Pons (tissue), 1 donor: ENCODE measurements at regions not wholly inside any gene's neighbourhood (a gene's known extent, or its start where the extent isn't known, plus 50 kb on each side); places are given as distances from the start of the nearest gene placed in this dataset.

Experiments used
- DNase-seq: peaks from one replicate; pipeline ENCODE4 v3.0.0-alpha.2; 2016; ENCODE audit warnings: low spot score

DNA sequence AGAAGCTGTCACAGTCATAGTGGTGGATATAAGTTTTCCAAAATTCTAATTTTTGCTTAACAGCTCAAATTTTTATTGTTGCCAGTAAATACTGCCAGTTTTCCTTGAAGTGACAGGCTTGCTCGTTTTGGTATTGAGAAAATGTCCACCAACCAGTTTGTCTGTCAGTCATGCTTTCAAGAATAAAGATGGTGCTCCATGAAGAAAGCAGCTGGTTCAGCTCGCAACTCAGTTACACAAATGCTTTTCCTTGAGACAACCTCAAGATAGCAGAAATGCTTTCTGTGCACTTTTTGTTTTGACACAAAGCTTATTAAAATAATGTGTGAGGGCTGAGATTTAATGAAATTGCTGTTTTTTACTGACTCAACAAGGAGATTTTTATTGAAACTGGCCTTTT is 135.7 kb downstream of the LRRC70 start:
- DNase-seq, result no peak

DNA sequence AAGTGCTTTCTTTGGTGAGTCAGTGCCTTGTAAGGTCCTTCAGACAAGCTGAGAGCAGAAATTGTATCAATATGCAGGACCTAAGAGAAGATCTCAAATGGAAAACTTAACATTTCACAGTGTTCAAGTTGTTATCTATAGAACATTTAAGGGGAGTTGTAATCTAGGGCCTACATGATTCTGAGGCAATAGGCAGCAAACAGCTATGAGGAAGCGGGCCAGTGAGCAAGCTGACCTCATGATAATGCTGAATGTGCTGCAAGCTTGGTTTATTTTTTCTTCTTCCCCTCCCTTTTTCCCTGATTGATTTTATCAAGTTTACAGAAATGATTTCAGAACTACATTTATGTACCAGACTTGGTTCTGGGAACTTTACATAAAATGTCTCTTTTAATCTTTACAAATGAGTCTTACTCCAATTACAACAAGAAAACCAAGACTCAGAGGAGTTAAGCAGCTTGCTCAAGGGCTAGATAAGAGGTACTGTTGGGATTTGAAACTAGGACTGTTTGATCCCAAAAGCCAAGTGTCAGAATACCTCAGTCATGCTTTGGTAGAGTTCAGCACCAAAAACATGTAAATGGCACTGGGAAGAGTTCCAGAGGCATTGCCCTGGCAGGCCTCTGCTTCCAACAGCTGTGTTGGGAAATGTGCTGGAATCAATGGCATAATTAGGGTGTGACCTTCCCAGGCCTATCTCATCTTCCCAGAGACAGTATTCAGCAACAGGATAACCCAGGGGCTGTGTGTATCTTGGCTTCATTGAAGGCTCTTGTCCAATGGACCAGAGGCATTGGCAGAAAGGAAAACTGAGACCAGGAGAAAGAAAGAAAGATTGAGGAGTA is 130.1 kb downstream of the LRRC70 start:
- no peak for DNase-seq

DNA sequence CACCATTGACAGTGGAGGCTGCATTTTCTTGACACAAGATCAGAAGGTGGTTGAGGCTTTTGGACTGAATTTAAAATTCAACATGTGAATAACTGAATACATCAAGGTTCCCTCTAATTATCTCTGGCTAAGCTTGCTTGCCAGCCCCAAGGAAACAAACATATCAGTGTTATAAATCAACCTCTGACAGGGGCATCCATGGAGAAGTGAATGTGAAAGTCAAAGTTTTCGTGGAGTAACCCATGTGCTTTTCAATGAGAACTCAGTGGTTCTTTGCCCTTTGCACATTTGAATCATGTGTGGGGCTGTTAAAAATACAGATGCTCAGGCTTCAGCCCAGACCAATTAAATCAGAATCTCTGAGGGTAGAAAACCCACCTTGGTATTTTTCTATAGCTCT is 128.9 kb downstream of the LRRC70 start:
- no peak for DNase-seq

DNA sequence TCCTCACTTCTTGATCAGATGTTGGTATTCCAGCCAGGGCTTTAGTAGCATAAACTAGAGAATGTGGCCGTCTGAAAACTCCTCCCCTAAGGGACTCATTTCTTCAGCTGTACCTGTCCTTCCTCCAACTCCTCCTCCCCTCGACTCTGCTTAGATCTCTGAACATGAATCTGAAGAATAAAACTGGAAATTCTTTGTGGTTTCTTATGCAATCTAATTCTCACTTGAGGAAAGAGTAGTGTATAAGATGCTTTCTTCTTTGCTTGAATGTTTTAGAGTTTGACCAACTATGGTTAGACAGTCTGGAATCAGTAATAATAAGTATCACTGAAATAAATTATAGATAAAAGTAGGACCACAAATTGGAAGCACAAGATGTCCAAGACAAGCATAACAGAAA is 128.5 kb downstream of the LRRC70 start:
- no peak for DNase-seq

DNA sequence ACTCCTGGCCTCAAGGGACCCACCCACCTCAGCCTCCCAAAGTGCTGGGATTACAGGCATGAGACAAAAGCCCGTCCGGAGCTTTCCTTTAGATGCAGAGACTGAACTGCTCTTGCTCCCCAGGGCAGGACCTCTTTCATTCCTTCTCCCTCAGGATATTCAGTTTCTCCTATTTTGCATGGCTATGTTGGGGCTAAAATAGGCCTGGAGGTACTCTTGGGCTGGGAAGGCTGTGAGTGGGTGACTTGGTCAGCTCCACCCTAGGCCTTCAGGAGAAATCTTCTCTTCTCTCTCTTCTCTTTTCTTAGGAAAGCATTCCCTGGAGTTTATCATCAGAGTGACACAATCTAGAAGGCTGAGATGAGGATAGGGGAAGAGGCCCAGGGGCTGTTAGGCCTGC is 126.4 kb downstream of the LRRC70 start:
- no peak for DNase-seq

DNA sequence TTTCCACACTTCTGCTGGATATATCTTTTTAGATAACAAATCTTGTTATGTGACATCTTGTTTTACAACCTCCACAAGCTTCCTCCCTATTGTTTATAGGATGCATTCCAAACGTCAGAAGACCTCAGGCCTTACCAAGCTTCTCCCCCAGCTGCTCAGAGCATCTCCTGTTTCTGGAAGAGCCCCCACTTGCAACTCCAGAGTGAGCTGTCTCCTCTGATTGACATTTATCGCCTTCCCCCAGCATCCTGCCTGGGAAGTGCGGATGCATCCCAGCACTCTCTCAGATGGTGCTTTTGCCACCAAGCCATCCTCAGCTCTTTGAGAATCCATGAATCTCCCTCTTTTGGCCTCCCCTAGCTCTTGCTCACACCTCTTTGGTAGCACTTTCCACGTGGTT is 123.5 kb downstream of the LRRC70 start:
- DNase-seq, result no peak

DNA sequence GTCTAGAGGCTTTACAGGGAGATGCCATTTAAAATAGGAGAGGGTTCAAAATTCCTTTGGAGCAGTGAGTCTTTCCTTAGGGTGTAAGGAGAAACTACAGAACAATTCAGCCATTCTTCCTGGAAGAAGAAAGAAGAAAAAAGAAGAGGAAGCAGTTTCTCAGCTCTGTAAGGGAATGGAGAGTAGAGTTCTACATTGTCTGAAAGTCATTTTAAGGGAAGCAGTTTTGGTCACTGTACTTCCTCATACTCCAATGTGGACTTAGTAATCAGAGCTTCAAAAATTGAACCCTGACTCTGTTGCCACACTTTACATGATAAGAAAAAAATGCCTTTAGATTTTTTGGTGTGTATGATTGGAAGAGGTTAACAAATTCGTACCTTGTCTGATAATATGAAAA is 122.4 kb downstream of the LRRC70 start:
- peak; percentile 26 for DNase-seq

DNA sequence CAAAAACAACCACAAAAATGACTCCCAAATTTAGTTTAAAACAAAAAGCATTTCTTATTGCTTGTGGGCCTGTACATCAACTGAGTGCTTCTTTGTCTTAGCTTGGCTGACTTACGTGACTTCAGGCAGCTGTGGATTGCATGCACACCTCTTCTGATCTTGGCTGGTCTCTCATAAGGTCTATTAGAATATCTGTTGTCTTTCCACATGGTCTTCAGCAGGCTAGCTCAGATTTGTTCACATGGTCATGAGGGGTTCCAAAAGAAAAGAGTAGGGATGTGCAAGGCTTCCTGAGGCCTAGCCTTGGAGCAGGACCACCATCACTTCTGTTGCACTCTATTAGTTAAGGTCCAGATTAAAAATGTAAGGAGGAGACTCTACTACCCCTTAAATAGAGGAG is 120.1 kb downstream of the LRRC70 start:
- no peak for DNase-seq

DNA sequence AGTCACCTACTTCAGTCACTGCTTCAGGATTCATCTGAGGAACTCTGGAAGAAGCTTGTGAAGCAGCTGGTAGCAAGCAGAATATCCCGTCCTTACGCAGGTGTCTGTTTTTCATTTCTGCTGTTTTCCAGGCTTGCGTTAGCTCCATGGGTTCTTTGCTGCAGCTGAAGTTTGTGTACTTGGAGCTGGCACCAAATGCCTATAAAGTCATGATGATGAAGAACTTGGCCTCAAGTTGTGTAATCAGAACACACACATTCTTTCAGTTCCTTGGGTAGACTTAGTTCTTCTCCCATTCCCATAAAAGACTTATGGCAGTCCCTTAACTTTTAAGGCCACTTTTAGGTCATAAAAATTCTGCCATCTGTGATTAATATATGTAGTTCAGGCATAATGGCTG is 116.7 kb downstream of the LRRC70 start:
- DNase-seq, result no peak

DNA sequence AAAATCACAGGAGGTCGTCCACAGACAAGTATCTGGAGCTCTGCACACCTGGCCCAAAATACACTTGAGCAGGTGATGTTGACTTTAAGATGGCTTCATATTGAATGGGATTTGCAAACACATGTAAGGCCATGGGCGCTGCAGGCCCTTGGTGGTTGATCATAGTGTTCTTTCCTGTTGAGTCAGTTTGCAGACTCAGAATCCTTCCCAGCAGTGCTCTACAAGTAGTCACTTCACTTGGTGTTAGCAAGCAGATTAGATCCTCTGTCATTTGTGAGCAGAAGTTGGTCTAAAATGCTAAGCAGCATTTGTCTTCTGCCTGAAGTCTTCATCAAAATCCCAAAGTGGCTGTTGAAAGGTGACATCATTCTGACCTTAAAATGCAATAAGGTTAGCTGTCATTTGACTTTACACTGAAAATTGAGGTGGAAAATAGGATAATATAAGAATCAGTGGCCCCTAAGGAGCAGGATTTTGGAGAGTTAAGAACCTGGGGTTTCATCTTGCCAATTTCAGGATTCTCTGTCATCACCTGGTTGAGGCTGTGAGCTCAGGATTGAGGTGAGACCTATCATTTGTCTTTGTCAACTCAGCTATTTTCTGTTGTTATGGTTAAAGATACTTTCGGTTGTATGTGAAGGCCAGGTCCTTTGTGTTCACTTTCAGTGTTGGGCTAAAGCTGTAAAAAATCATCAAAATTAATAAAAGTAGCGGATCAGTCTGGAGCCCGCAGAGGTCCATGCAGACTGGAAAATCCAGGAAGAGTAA is 114.5 kb downstream of the LRRC70 start:
- DNase-seq, result no peak

DNA sequence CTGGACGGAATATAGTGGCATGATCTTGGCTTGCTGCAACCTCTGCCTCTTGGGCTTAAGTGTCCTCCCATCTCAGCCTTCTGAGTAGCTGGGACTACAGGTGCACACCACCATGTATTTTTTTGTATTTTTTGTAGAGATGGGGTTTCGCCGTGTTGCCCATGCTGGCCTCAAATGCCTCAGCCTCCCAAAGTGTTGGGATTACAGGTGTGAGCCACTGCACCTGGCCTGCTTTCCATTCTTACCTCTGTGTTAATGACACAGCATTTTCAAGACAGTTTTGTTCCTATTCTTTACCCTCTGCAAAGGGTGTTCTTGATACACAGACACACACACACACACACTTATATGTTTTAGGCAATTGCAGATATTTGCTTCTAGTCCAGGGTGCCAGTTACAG is 113.3 kb downstream of the LRRC70 start:
- no peak for DNase-seq

DNA sequence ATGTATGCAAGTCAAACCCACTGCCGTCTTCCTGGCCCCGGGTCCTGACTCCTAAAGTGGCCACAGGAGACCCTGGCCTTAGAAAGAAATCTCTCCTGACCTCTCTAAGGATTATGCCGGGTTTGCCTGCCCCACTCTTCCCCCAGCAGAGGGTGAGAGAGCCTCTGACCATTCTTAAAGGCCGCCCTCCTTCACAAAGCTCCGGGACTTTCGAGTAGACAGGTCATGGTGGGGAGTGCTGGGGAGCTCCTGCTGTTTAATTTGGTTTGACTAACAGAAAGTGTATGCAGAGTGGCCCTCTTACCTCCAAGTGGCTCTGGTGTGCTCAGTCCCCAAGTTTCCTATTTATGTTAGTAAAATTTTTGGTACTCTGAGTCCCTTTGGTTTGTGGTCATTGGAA is 111.8 kb downstream of the LRRC70 start:
- no peak for DNase-seq

DNA sequence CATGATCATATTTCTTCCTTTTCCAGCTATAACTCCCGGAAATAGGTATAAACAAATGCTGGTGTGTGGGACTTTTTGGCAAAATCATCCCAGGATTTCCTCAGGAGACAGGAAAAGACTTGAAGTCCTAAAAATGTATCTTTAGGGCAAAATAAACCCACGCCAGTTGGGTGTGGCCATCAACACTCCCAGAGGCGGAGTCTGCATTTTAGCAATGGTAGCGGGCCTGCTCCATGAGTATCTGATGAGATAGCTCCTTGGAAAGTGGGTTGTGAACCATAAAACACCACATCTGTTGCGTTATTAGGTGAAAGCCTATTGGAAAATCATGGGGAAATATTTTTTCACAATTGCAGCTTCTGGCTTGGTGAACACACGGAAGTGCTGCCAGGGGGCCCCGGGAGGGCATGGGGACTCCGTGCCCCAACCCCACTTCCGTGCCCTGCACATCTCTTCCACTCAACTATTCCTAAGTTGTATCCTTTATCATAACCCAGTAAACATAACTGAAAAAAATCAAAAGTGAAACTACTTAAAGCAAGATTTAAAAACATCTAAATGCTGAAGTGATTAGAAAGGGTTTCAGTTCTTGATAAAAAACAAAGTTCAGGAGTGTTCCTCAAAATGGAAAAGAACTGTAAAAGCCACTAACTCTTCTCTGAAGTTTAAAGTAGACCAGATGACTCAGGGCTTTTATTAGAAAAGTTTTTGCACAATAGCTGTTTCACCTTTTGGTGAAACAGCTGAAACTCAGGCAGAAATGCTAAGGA is 111.2 kb downstream of the LRRC70 start:
- peak; percentile 42 for DNase-seq

DNA sequence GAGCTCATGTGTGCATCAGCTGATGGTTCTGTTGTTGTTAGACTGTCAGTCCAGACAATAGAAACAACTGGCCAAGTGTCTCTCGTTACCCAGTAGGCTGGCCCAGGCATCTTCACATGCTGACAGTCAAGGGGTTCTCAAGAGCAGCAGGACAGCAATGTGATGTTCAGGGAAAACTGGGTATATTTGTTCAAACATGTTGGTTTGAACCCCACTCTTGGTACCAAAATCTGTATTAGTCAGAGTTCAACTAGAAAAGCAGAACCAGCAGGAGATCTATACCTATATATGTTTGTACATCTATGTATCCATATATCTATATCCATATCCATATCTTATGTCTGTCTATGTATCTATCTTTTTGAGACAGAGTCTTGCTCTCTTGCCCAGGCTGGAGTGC is 108.1 kb downstream of the LRRC70 start:
- DNase-seq, result no peak

DNA sequence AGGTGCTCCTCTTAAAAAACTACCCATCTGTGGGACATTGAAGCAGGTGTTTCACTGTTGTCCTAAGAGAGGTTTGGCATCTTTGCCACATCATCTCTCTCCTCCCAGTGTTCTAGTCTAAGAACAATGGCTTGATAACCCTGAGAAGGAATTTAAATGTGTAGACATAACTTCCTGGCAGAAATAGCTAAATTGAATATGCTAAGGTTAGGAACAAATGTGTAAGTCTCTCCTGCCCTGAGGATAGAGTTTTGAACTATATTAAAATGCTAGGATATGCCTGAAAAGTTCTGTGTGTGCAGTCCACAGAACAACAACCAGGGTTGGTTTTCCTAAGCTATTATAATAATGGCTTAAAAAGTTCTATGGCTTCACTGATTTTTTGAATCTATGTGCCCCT is 106.6 kb downstream of the LRRC70 start:
- DNase-seq, result no peak

DNA sequence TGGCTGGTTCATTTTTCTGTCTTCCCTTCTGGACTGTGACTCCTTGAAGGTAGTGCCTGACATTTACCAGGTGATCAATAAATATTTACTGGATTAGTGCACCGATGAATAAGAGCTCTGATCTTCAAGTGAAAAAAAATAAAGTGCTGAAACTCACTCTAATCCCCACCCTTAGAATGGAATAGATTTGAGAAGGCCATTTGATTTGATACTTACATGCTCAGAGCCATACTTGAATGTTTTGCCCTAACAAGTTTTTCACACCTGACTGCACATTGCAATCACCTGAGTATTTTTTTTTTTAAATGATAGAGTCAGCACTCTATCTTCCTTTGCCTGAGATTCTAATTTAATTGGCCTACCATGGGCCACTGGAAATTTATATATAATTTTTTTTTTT is 105.7 kb downstream of the LRRC70 start:
- no peak for DNase-seq

DNA sequence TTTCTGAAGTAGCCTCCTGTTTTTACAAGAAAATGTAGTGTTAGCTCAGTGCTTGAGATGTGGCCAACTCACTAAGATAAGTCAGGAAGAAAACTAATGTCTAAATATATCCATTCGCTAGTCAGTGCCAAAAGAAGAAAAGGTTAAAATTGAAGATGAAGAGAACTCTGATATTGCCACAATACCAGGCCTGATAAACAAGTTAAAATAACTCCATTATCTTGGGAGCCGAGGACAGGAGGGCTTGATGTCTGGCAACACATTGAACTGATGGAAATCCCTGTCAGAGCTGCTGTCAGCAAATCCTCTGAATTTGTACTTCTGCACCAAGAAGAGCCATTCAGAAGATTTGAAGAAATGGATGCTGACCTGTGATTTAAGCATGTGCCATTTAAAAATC is 103.4 kb downstream of the LRRC70 start:
- no peak for DNase-seq

DNA sequence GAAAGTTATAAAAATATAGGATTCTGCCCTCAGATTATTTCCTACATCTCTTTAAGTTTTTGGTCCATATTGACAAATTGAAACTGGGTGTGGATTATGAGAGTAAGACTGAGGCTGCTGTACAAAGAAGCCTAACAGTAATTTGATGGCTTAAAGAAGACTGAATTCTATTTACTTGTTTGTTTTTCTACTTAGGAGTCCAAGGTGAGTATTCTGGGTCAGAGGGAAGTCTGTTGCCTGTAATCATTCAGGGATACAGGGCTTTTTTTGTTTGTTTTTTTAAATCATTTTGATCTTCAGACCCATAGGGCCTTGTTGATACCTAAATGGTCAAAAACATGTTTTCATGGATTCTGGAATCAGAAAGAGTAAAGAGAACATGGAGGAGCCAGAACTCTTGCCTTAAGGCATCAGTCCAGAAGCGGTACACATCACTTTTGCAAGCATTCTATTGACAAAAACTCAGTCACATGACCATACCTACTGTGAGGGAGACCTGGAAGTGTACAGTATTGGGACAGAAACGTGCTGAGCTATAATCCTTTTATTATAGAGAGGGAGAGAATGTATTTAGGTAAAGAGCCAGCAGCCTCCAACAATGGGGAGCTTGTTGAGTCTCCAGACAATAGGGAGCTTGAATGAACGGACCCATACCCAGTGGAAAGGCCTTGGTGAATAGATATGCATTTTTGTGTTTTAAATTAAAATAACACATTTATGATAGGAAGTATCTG is 102.7 kb downstream of the LRRC70 start:
- DNase-seq, result peak; percentile 46

DNA sequence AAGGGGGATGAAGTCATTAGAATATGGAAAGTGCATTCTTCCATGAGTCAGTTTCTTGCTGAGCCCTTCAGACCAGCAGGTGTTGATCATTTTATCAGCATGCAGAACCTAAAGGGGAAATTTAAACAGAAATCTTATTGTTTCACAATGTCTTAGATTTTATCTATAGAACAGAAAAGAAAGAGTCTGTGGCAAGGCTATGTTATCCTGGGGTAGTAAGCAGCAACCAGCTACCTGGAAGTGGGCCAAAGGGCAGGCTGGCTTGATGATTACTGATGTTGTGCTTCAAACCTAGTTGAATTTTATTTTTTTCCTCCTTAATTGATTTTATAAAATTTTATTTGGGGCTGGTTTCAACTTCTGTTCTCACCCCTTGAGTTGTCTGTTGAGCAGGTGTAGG is 101.5 kb downstream of the LRRC70 start:
- DNase-seq, result no peak
